ENCODE measurements at regions not wholly inside any gene's neighbourhood (a gene's known extent, or its start where the extent isn't known, plus 50 kb on each side); places are given as distances from the start of the nearest gene placed in this dataset.

- H3K4me3 ChIP-seq: no peak overlapping the region
- in situ Hi-C loops (cut with MboI): no loop called here
- no peaks in the 10 kb centered on the region for H3F3A ChIP-seq (ENCODE audit: insufficient read depth)
- H3K27ac ChIP-seq: no peak overlapping the region
- TF ChIP-seq EZH2 (IDR thresholded peaks at IDR 0.05; ENCODE audit: insufficient read depth, poor library complexity, severe bottlenecking) (no peak), EZH2phosphoT487 (IDR thresholded peaks at IDR 0.05; ENCODE audit: insufficient read depth, low read depth) (no peak)
- H3K36me3 ChIP-seq (ENCODE audit: low read depth): no peaks in the 10 kb centered on the region
- no peaks in the 10 kb centered on the region for H3K4me1 ChIP-seq (ENCODE audit: insufficient read depth)
- no peak overlapping the region for H3K4me2 ChIP-seq (ENCODE audit: unreplicated experiment)
- H3K9ac ChIP-seq: no peak overlapping the region
- H3K9me3 ChIP-seq (ENCODE audit: low read depth): no peaks in the 10 kb centered on the region
- WGBS, 2 experiments (ENCODE audit: low coverage in 1 of 2, low lambda C conversion rate in 2 of 2, missing lambda C conversion rate in 2 of 2): 7 to 14% methylated on average over 2 of the region's 2 CpGs
- H2AFZ ChIP-seq: no peak overlapping the region
- no peak for DNase-seq
- H3K9me2 ChIP-seq (ENCODE audit: insufficient read depth): no peaks in the 10 kb centered on the region
- H3K79me2 ChIP-seq (ENCODE audit: insufficient read depth): no peaks in the 10 kb centered on the region
- H4K20me1 ChIP-seq (ENCODE audit: insufficient read depth): no peaks in the 10 kb centered on the region
- H3K27me3 ChIP-seq (replicated peaks; ENCODE audit: insufficient read depth): no peaks in the 10 kb centered on the region
Observed at GRCh38 chr1:95734560-95734959, 500.6 kb downstream of the RWDD3 start.

GRCh38 chr1:95742591-95743089 is 508.6 kb downstream of the RWDD3 start:
- Histone ChIP-seq H3K4me2 (ENCODE audit: unreplicated experiment) (no peak overlapping the region), H3K4me3 (no peak overlapping the region), H3F3A (ENCODE audit: insufficient read depth) (no peaks in the 10 kb centered on the region), H3K9me2 (ENCODE audit: insufficient read depth) (no peaks in the 10 kb centered on the region), H3K4me1 (ENCODE audit: insufficient read depth) (peaks cover 6% of the 10 kb centered on the region; the same call in 1 of the 2 replicates), H3K79me2 (ENCODE audit: insufficient read depth) (no peaks in the 10 kb centered on the region), H3K9ac (peak overlapping the region; percentile 58), H3K36me3 (ENCODE audit: low read depth) (no peaks in the 10 kb centered on the region), H3K27ac (peak overlapping the region; percentile 55), H4K20me1 (ENCODE audit: insufficient read depth) (no peaks in the 10 kb centered on the region), H3K27me3 (replicated peaks; ENCODE audit: insufficient read depth) (no peaks in the 10 kb centered on the region), H2AFZ (0 out of 2 replicates have a peak overlapping the region, but pooled peaks have one; percentile 50), H3K9me3 (ENCODE audit: low read depth) (no peaks in the 10 kb centered on the region)
- TF ChIP-seq EZH2phosphoT487 (IDR thresholded peaks at IDR 0.05; ENCODE audit: insufficient read depth, low read depth): no peak
- WGBS, 2 experiments (ENCODE audit: low coverage in 1 of 2, low lambda C conversion rate in 2 of 2, missing lambda C conversion rate in 2 of 2): 4 to 11% methylated on average over 3 of the region's 3 CpGs
- DNase-seq: peak; percentile 87
- in situ Hi-C loops (cut with MboI): no loop called here

DNA sequence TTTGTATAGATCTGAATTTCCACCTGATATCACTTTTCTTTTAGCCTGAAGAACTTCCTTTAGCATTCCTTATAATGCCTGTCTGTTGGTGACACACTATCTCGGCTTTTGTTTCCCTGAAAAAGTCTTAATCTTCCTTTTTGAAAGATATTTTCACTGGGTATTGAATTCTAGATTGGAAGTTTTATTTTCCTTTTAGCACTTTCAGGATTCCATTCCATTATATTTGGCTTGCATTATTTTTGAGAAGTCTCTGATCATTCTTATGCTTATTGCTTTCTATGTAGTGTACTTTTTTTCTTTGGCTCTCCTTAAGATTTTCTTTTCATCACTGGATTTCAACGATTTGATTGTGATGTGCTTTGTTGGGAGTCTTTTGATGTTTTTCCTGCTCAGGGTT is 510.7 kb downstream of the RWDD3 start:
- Histone ChIP-seq H3K4me1 (ENCODE audit: insufficient read depth) (peaks cover 6% of the 10 kb centered on the region; the same call in 1 of the 2 replicates), H3K4me2 (ENCODE audit: unreplicated experiment) (no peak overlapping the region), H2AFZ (no peak overlapping the region), H3K27me3 (replicated peaks; ENCODE audit: insufficient read depth) (no peaks in the 10 kb centered on the region), H3K27ac (no peak overlapping the region), H3K79me2 (ENCODE audit: insufficient read depth) (no peaks in the 10 kb centered on the region), H3K9ac (no peak overlapping the region), H3F3A (ENCODE audit: insufficient read depth) (no peaks in the 10 kb centered on the region), H3K9me2 (ENCODE audit: insufficient read depth) (no peaks in the 10 kb centered on the region), H4K20me1 (ENCODE audit: insufficient read depth) (no peaks in the 10 kb centered on the region), H3K36me3 (ENCODE audit: low read depth) (no peaks in the 10 kb centered on the region), H3K9me3 (ENCODE audit: low read depth) (no peaks in the 10 kb centered on the region), H3K4me3 (no peak overlapping the region)
- WGBS, 2 experiments (ENCODE audit: low coverage in 1 of 2, low lambda C conversion rate in 2 of 2, missing lambda C conversion rate in 2 of 2): 4 to 17% methylated on average over 2 of the region's 2 CpGs
- in situ Hi-C loops (cut with MboI): no loop called here
- TF ChIP-seq EZH2phosphoT487 (IDR thresholded peaks at IDR 0.05; ENCODE audit: insufficient read depth, low read depth) (no peak), EZH2 (IDR thresholded peaks at IDR 0.05; ENCODE audit: insufficient read depth, poor library complexity, severe bottlenecking) (no peak)
- DNase-seq: no peak

DNA sequence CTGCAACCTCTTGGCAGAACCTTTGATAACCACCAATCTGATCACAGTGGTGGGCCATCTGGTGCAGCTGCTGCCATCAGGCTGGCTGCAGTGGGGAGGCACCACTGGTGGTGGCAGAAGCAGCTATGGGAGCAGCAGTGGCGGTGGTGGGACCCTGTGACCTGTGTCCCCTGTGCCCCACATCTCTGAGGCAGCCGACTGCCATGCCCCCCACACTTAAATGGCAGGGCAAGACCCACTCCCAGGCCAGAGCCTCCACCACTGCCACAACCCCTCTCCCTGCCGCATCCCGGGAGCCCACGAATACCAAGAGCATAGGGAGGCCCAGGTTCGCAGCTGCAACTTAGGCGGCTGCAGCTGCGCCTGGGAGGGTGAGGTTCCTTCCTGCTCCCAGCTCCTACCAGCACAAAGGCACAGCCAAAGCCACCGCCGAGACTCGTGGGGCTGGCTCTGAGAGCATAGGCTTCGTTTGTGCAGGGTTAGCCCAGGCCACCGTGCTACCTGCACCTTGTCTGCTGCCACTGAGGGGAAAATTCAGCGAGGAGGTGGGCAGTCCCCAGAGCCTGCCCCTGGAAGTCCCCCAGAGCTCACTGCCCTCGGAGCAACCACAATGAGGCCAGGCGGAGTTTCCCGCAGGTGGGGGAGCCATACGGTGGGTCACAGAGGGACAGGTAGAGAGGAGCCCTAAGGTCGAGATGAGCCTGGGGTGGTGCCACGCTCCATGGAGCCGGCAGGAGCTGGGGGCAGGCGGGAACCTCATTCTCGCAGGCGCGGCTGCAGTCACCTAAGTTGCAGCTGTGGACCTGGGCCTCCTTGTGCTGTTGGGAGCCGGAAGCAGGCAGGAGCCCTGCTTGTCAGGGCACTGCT is 518.7 kb downstream of the RWDD3 start:
- TF ChIP-seq EZH2 (IDR thresholded peaks at IDR 0.05; ENCODE audit: insufficient read depth, poor library complexity, severe bottlenecking): no peak
- TF ChIP-seq EZH2phosphoT487 (IDR thresholded peaks at IDR 0.05; ENCODE audit: insufficient read depth, low read depth): no peak
- H4K20me1 ChIP-seq (ENCODE audit: insufficient read depth): no peaks in the 10 kb centered on the region
- no peaks in the 10 kb centered on the region for H3K4me1 ChIP-seq (ENCODE audit: insufficient read depth)
- H3K9me3 ChIP-seq (ENCODE audit: low read depth): no peaks in the 10 kb centered on the region
- DNase-seq: no peak
- H3K9ac ChIP-seq: no peak overlapping the region
- H3K27ac ChIP-seq: no peak overlapping the region
- H3K4me3 ChIP-seq: no peak overlapping the region
- no peaks in the 10 kb centered on the region for H3K27me3 ChIP-seq (replicated peaks; ENCODE audit: insufficient read depth)
- H3F3A ChIP-seq (ENCODE audit: insufficient read depth): no peaks in the 10 kb centered on the region
- H3K36me3 ChIP-seq (ENCODE audit: low read depth): no peaks in the 10 kb centered on the region
- no peaks in the 10 kb centered on the region for H3K9me2 ChIP-seq (ENCODE audit: insufficient read depth)
- no peak overlapping the region for H3K4me2 ChIP-seq (ENCODE audit: unreplicated experiment)
- 60 to 63% methylated on average over 26 of the region's 26 CpGs for WGBS, 2 experiments (ENCODE audit: low coverage in 1 of 2, low lambda C conversion rate in 2 of 2, missing lambda C conversion rate in 2 of 2)
- no peak overlapping the region for H2AFZ ChIP-seq
- in situ Hi-C loops (cut with MboI): no loop called here
- no peaks in the 10 kb centered on the region for H3K79me2 ChIP-seq (ENCODE audit: insufficient read depth)
